GM18502 (cell line): ENCODE measurements at regions not wholly inside any gene's neighbourhood (a gene's known extent, or its start where the extent isn't known, plus 50 kb on each side); places are given as distances from the start of the nearest gene placed in this dataset.
"Not testable (repeated sequence)": the region's sequence is repeated elsewhere in the genome, so short reads cannot be mapped to it uniquely, and the experiment has no call there.

Source experiments
- ATAC-seq: cut with Tn5 transposase; IDR thresholded peaks from one replicate; pipeline ENCODE4 v1.9.1; 2021; ENCODE audit warnings: mild to moderate bottlenecking; ENCODE audit not compliant: unreplicated experiment, poor library complexity

- no peak for ATAC-seq
Measured at GRCh38 chr4:189600718-189601435, 339.8 kb upstream of the FRG1 start.

- not testable (repeated sequence) for ATAC-seq
Measured at GRCh38 chr4:189602827-189603226, 337.8 kb upstream of the FRG1 start.

GRCh38 chr4:189610571-189610970, 330.1 kb upstream of the FRG1 start:
- ATAC-seq: not testable (repeated sequence)

GRCh38 chr4:189613207-189613606, 327.5 kb upstream of the FRG1 start:
- ATAC-seq: no peak

GRCh38 chr4:189615217-189615663, 325.4 kb upstream of the FRG1 start:
- no peak for ATAC-seq

- ATAC-seq: not testable (repeated sequence)
Measured at GRCh38 chr4:189617741-189618140, 322.9 kb upstream of the FRG1 start.

GRCh38 chr4:189619441-189620250, 321.0 kb upstream of the FRG1 start:
- ATAC-seq: not testable (repeated sequence)

GRCh38 chr4:189622574-189622973, 318.1 kb upstream of the FRG1 start:
- not testable (repeated sequence) for ATAC-seq

GRCh38 chr4:189627041-189627440, 313.6 kb upstream of the FRG1 start:
- ATAC-seq: not testable (repeated sequence)

GRCh38 chr4:189629733-189630132, 310.9 kb upstream of the FRG1 start:
- ATAC-seq: not testable (repeated sequence)

GRCh38 chr4:189630913-189631567, 309.6 kb upstream of the FRG1 start:
- peak; percentile 78 for ATAC-seq

- not testable (repeated sequence) for ATAC-seq
Measured at GRCh38 chr4:189631568-189631916, 309.1 kb upstream of the FRG1 start.

GRCh38 chr4:189650436-189650835, 290.2 kb upstream of the FRG1 start:
- ATAC-seq: not testable (repeated sequence)

- ATAC-seq: not testable (repeated sequence)
Measured at GRCh38 chr4:189653130-189653653, 287.5 kb upstream of the FRG1 start.

- ATAC-seq: not testable (repeated sequence)
Measured at GRCh38 chr4:189653983-189654382, 286.7 kb upstream of the FRG1 start.

GRCh38 chr4:189654396-189654795, 286.3 kb upstream of the FRG1 start:
- not testable (repeated sequence) for ATAC-seq

GRCh38 chr4:189655817-189656216, 284.9 kb upstream of the FRG1 start:
- not testable (repeated sequence) for ATAC-seq

GRCh38 chr4:189656641-189657040, 284.0 kb upstream of the FRG1 start:
- no peak for ATAC-seq

GRCh38 chr4:189658259-189658658, 282.4 kb upstream of the FRG1 start:
- not testable (repeated sequence) for ATAC-seq

GRCh38 chr4:189658831-189659230, 281.8 kb upstream of the FRG1 start:
- ATAC-seq: not testable (repeated sequence)

- ATAC-seq: no peak
Measured at GRCh38 chr4:189659287-189659686, 281.4 kb upstream of the FRG1 start.
